Activated T-cell treated with anti-CD3 and anti-CD28 coated beads, Interleukin-2, amount 50 U/mL, for 72 hours (primary cell): ENCODE measurements at regions not wholly inside any gene's neighbourhood (a gene's known extent, or its start where the extent isn't known, plus 50 kb on each side); places are given as distances from the start of the nearest gene placed in this dataset.

Experiments
- ATAC-seq, 2 donors: fragments of 150-1000 bp; cut with Tn5 transposase; replicated peaks in 1 of 2; 2 replicates each; pipeline ENCODE4 v1.10.0; 2021; ENCODE audit warnings: moderate library complexity in 2 of 2, mild to moderate bottlenecking in 1 of 2
- DNase-seq, 2 donors: peaks; one replicate each; pipeline ENCODE4 v3.0.0; 2021 to 2022; ENCODE audit warnings: mixed read lengths in 1 of 2
- H3K27ac Mint-ChIP-seq: one replicate; pipeline ENCODE4 v1.8.0; 2022; ENCODE audit warnings: mild to moderate bottlenecking, moderate library complexity, mixed read lengths
- H3K27me3 Mint-ChIP-seq: one replicate; pipeline ENCODE4 v1.8.0; 2022; ENCODE audit warnings: low read depth, mixed read lengths
- H3K36me3 Mint-ChIP-seq, 2 donors: one replicate each; pipeline ENCODE4 v1.8.0; 2022; ENCODE audit warnings: mixed read lengths in 2 of 2, mild to moderate bottlenecking in 1 of 2; ENCODE audit not compliant: insufficient read depth in 2 of 2
- H3K4me1 Mint-ChIP-seq: one replicate; pipeline ENCODE4 v1.8.0; 2022; ENCODE audit warnings: low read depth, mixed read lengths
- H3K4me3 Mint-ChIP-seq, 2 donors: one replicate each; pipeline ENCODE4 v1.8.0; 2022; ENCODE audit warnings: mild to moderate bottlenecking in 2 of 2, mixed read lengths in 2 of 2, moderate library complexity in 2 of 2
- H3K9me3 Mint-ChIP-seq, 2 donors: one replicate each; pipeline ENCODE4 v1.8.0; 2022; ENCODE audit warnings: mixed read lengths in 2 of 2

GRCh38 chr6:132070356-132070755 lies 119.2 kb upstream of the CCN2 start:
- no peaks in the 10 kb centered on the region for H3K4me1 Mint-ChIP-seq
- H3K27me3 Mint-ChIP-seq: peaks cover 7% of the 10 kb centered on the region
- DNase-seq: no peak
- H3K27ac Mint-ChIP-seq: no peak overlapping the region
- no peaks in the 10 kb centered on the region for H3K36me3 Mint-ChIP-seq
- no peak overlapping the region for H3K4me3 Mint-ChIP-seq
- peaks cover 2% of the 10 kb centered on the region in 2 donors for H3K9me3 Mint-ChIP-seq
- ATAC-seq: no peak

DNA sequence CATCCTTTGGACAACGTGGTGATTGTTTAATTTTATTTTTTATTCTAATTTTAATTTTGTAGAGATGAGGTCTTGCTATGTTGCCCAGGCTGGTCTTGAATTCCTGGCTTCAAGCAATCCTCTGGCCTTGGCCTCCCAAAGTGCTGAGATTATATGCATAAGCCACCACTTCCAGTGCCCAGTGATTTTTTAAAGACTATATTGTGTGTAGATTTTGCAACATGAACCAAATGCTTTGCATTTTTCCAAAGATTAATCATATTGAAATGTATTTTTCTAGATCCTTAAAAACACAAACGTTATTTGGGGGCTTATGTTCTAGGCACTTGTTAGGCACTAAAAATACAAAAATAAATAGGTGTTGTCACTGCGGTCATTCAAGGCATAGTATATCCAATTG lies 117.6 kb upstream of the CCN2 start:
- ATAC-seq (no peak), DNase-seq (no peak)
- H3K27me3 Mint-ChIP-seq: peaks cover 7% of the 10 kb centered on the region
- no peaks in the 10 kb centered on the region for H3K4me1 Mint-ChIP-seq
- H3K4me3 Mint-ChIP-seq: no peak overlapping the region
- no peak overlapping the region for H3K27ac Mint-ChIP-seq
- H3K36me3 Mint-ChIP-seq: no peaks in the 10 kb centered on the region
- H3K9me3 Mint-ChIP-seq: peaks cover 2% of the 10 kb centered on the region in 2 donors

- ATAC-seq: no peak
- no peak overlapping the region for H3K27ac Mint-ChIP-seq
- H3K36me3 Mint-ChIP-seq: no peaks in the 10 kb centered on the region
- no peak overlapping the region for H3K4me3 Mint-ChIP-seq
- DNase-seq: no peak
- H3K27me3 Mint-ChIP-seq: peaks cover 7% of the 10 kb centered on the region
- peaks cover 2% of the 10 kb centered on the region in 2 donors for H3K9me3 Mint-ChIP-seq
- H3K4me1 Mint-ChIP-seq: no peaks in the 10 kb centered on the region
These were observed 116.1 kb upstream of the CCN2 start for GRCh38 chr6:132067286-132067685.

DNA sequence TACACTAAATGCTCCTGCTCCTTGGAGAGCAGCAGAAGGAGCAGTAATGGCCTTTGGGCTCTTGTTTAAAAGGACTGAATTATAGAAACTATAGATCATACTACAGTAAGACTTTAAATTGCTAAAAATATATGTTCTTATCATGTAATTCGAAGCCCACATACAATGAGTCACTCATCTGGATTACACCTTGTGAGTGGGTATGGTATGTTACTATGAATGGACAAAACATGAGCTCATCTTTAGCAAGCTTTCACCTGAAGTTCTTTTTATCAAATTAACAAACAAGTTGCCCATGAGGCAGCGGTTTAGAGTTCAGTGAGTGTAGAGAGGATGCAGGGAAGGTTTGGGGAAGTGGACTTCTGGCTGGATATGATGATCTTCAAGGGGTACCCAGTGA lies 114.4 kb upstream of the CCN2 start:
- Mint-ChIP-seq H3K36me3 (no peaks in the 10 kb centered on the region), H3K4me3 (no peak overlapping the region), H3K27ac (no peak overlapping the region), H3K9me3 (peaks cover 2% of the 10 kb centered on the region in 2 donors), H3K27me3 (peaks cover 7% of the 10 kb centered on the region), H3K4me1 (no peaks in the 10 kb centered on the region)
- no peak for ATAC-seq
- no peak for DNase-seq

GRCh38 chr6:132063738-132064137 lies 112.6 kb upstream of the CCN2 start:
- H3K27me3 Mint-ChIP-seq: peaks cover 7% of the 10 kb centered on the region
- H3K9me3 Mint-ChIP-seq: peaks cover 2% of the 10 kb centered on the region in 2 donors
- no peak overlapping the region for H3K4me3 Mint-ChIP-seq
- H3K36me3 Mint-ChIP-seq: no peaks in the 10 kb centered on the region
- H3K27ac Mint-ChIP-seq: no peak overlapping the region
- ATAC-seq: no peak
- DNase-seq: no peak
- no peaks in the 10 kb centered on the region for H3K4me1 Mint-ChIP-seq

DNA sequence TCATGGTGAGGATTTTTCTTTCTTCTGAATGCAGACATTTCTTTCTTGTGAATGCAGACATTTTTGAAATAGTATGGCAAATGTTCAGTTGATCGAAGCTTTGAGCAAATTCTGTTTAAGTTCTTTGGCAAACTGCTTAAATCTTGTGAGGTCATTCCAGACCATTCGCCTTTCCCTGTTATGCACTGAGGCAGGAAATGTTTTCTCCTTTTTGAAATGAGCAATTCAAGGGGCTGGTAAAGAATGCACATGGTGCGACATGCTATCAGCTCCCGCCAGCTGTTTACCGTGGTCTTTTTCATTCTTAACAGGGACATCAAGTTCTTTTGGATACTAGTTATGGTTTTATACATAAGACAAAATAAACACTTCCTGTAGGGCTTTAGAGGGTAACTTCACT lies 112.0 kb upstream of the CCN2 start:
- H3K4me1 Mint-ChIP-seq: no peaks in the 10 kb centered on the region
- H3K36me3 Mint-ChIP-seq: no peaks in the 10 kb centered on the region
- H3K27me3 Mint-ChIP-seq: peaks cover 7% of the 10 kb centered on the region
- DNase-seq: no peak
- no peak for ATAC-seq
- no peak overlapping the region for H3K4me3 Mint-ChIP-seq
- H3K9me3 Mint-ChIP-seq: peaks cover 2% of the 10 kb centered on the region in 2 donors
- H3K27ac Mint-ChIP-seq: no peak overlapping the region

DNA sequence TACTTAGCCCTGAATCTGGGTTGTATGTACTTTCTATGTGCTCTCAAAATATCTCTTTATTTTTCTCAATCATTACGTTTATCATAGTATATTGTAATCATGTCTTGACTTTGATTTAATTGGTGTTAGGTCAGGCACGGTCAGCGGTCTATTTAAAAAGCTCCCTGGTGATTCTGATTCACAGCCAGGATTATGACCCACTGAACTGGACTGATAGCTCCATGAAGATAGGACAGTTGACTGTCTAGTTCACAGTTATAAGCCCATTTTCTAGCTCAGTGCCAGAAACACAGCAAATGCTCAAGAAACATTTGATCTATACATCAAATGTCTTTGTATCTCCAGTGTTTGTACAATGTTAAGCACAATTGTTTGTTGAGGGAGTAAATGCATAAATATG lies 111.5 kb upstream of the CCN2 start:
- Mint-ChIP-seq H3K9me3 (peaks cover 2% of the 10 kb centered on the region in 2 donors), H3K27me3 (peaks cover 7% of the 10 kb centered on the region), H3K4me1 (no peaks in the 10 kb centered on the region), H3K4me3 (no peak overlapping the region), H3K36me3 (no peaks in the 10 kb centered on the region), H3K27ac (no peak overlapping the region)
- DNase-seq (no peak), ATAC-seq (no peak)

GRCh38 chr6:132061381-132061780 lies 110.2 kb upstream of the CCN2 start:
- no peak for DNase-seq
- H3K9me3 Mint-ChIP-seq: peaks cover 2% of the 10 kb centered on the region in 2 donors
- H3K4me1 Mint-ChIP-seq: no peaks in the 10 kb centered on the region
- ATAC-seq: no peak
- no peak overlapping the region for H3K27ac Mint-ChIP-seq
- peaks cover 5% of the 10 kb centered on the region for H3K27me3 Mint-ChIP-seq
- H3K36me3 Mint-ChIP-seq: no peaks in the 10 kb centered on the region
- H3K4me3 Mint-ChIP-seq: no peak overlapping the region

DNA sequence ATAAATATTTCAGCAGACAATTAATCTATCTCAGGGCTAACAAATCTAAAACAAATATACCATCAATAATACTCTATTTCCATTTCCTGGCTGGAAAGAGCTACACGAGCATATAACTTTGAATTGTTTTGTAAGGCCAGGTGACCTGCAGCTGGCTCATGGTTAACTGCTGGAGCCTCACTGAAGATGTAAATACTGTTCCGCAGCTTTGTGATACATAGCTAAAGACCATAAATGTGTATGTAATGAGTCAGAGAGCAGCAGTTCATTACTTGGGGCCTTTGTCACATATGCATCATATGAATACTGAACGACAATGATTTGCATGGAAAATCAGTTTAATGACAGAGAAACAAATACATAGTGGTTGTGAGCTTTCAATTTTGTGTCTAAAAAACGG lies 109.4 kb upstream of the CCN2 start:
- no peak overlapping the region for H3K27ac Mint-ChIP-seq
- no peaks in the 10 kb centered on the region for H3K9me3 Mint-ChIP-seq
- H3K4me3 Mint-ChIP-seq: no peak overlapping the region
- ATAC-seq (no peak), DNase-seq (no peak)
- no peaks in the 10 kb centered on the region for H3K36me3 Mint-ChIP-seq
- H3K4me1 Mint-ChIP-seq: no peaks in the 10 kb centered on the region
- H3K27me3 Mint-ChIP-seq: no peaks in the 10 kb centered on the region

GRCh38 chr6:132058975-132059374 lies 107.8 kb upstream of the CCN2 start:
- no peak overlapping the region for H3K27ac Mint-ChIP-seq
- ATAC-seq: no peak
- H3K9me3 Mint-ChIP-seq: peaks cover 0 to 2% of the 10 kb centered on the region in 2 donors
- H3K36me3 Mint-ChIP-seq: no peaks in the 10 kb centered on the region
- H3K4me1 Mint-ChIP-seq: no peaks in the 10 kb centered on the region
- H3K4me3 Mint-ChIP-seq: no peak overlapping the region
- H3K27me3 Mint-ChIP-seq: peaks cover 6% of the 10 kb centered on the region
- no peak for DNase-seq

DNA sequence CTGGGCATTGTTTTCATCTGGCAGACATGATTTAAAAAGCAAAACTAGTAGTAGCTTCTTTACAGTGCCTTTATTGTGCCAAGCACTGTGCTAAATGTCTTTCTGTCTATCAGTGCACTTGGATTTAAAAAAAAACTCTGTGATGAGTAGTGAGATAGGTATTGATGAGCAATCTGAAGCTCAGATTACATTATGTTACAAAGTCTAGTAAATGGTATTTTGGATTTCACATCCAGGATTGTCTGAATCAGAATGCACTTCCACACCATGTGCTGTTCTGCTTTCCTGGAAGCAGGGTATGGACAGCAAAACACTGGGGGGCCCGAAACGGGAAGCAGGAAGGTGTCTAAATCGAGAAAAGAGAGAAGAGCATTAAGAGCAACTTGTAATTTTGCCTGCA lies 103.4 kb upstream of the CCN2 start:
- Mint-ChIP-seq H3K27ac (no peak overlapping the region), H3K27me3 (peaks cover 6% of the 10 kb centered on the region), H3K9me3 (peaks cover 0 to 2% of the 10 kb centered on the region in 2 donors), H3K36me3 (no peaks in the 10 kb centered on the region), H3K4me3 (no peak overlapping the region), H3K4me1 (no peaks in the 10 kb centered on the region)
- no peak for DNase-seq
- no peak for ATAC-seq

GRCh38 chr6:132053511-132053910 lies 102.3 kb upstream of the CCN2 start:
- no peak for DNase-seq
- Mint-ChIP-seq H3K36me3 (no peaks in the 10 kb centered on the region), H3K4me1 (no peaks in the 10 kb centered on the region), H3K27me3 (peaks cover 6% of the 10 kb centered on the region), H3K9me3 (peaks cover 0 to 2% of the 10 kb centered on the region in 2 donors), H3K27ac (no peak overlapping the region), H3K4me3 (no peak overlapping the region)
- no peak for ATAC-seq

GRCh38 chr6:132052096-132052495 lies 100.9 kb upstream of the CCN2 start:
- no peaks in the 10 kb centered on the region for H3K36me3 Mint-ChIP-seq
- ATAC-seq: no peak
- H3K27me3 Mint-ChIP-seq: peaks cover 6% of the 10 kb centered on the region
- no peaks in the 10 kb centered on the region for H3K4me1 Mint-ChIP-seq
- H3K27ac Mint-ChIP-seq: no peak overlapping the region
- no peak for DNase-seq
- H3K9me3 Mint-ChIP-seq: peaks cover 0 to 2% of the 10 kb centered on the region in 2 donors
- no peak overlapping the region for H3K4me3 Mint-ChIP-seq

GRCh38 chr6:132045877-132046276 lies 94.7 kb upstream of the CCN2 start:
- no peak for DNase-seq
- Mint-ChIP-seq H3K4me1 (no peaks in the 10 kb centered on the region), H3K4me3 (no peak overlapping the region), H3K27me3 (no peaks in the 10 kb centered on the region), H3K36me3 (no peaks in the 10 kb centered on the region), H3K9me3 (peaks cover 0 to 1% of the 10 kb centered on the region in 2 donors), H3K27ac (no peak overlapping the region)
- no peak for ATAC-seq
